SKM-1 treated with dmso at 0.1 percent for 144 hours (cell line): ENCODE measurements at regions not wholly inside any gene's neighbourhood (a gene's known extent, or its start where the extent isn't known, plus 50 kb on each side); places are given as distances from the start of the nearest gene placed in this dataset.

Source experiments
- DNase-seq: peaks from one replicate; lab custom pipeline; 2025; ENCODE audit not compliant: unreplicated experiment; lab: John Stamatoyannopoulos, UW

DNA sequence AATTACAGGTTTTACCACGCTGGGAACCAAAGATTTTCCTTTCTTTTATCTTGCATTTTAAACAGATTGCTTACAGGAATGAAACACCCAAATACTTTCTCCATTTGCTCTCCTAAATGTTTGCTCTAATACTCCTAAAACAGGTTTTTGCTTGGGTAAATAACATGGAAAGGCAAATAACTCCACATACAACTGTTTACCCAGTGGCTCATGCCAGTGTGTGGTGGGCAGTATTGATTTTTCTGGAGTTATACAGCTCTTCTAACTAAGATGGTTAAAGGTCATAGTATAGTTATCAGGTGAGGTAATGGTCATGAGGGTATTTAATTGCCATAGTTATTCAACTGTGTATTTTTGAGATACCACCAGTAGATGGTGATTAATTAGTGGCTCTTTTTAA is 61.2 kb upstream of the RAB27B start:
- no peak for DNase-seq

DNA sequence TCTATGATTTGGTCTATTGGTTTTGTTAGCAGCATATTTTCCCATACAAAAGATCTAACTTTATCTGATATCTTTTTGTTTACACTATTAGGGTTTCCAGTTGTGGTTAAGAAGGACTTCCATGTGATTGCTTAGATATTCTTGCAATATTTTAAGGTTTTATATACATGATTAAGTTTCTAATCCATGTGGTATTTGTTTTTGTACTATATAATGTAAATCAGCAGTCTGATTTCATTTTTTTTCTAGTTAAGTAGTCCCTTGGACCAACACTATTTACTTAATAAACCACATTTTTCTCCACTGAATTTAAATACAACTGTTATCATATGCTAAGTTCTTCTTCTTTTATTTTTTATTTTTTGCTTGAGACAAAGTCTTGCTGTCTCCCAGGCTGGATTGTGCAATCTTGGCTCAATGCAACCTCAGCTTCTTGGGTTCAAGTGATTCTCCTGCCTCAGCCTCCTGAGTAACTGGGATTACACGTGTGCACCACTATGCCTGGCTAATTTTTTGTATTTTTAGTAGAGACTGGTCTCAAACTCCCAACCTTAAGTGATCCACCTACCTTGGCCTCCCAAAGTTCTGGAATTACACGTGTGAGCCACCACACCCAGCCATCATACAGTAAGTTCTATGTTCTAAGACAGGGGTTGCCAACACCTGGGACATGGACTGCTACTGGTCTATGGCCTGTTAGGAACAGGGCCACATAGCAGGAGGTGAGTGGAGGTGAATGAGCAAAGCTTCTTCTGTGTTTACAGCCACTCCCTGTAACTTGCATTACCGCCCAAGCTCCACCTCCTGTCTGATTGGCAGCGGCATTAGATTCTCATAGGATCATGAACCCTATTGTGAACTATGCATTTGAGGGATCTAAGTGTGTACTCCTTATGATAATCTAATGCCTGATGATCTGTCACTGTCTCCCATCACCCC is 58.5 kb upstream of the RAB27B start:
- DNase-seq = no peak

DNA sequence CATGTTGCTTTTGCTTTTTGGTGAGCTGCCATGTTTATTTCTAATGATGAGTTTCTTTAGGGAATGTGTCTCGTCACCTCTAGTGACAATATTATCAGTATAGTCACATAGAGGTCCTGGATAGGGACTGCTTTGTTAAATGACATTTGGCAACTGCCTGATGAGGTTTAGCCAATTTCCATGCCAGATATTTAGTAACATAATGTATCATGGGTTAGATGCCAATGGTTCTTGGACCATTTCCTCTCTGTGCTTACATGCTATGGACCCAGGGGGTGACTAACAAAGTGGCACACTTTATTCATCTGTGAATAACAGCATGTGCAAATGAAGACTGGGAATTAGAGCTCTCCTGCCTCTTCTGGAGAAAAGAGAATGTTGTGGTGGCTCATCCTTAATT is 56.2 kb upstream of the RAB27B start:
- DNase-seq = no peak

DNA sequence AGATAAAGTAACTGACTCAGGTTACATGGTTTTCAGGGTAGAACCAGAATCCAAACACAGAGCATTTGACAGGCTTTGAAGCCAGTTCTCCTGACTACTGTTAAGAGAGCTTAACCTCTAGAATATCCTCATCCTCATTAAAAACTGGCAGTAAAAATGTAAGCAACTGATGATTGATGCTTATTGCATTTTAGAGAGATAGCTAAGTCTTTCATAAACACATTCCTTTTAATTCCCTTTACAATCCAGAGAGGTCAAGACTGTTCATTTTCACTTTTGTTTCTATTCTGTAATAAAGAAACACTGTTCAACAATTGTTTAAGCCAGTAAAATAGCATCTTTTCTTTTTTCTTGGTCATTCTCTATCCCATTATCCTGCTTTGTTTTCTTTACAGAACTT is 53.9 kb upstream of the RAB27B start:
- no peak for DNase-seq

DNA sequence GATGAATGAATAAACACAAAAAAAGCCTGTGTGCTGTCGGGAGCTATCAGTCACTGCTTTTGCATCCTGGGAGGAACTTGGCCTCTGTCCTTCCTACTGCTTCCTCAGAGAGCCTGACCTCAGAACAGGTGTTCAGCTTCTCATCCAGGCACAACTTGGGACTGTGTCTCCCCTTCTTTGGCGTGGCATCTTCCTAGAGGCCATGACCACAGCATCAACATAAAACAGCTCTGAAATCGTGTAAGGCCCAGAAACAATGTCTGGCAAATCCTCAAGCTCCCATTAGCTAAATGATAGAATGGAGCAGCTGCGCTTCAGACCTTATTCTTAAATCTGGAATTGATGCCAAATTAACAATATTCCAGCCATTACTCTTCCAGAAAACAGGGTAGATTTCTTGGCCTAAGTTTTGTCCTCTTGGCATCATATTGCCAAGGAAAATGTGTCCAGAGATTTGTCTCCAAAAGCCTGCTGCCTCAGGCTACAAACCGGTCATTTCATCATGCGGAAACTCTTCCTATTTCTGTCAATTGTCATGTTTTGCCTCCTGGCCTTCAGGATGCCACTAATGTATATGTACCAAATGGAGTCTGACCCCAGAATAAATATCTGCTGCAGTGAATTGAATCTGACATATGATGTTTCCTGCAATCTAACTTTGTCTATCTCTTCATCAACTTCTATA is 53.2 kb upstream of the RAB27B start:
- no peak for DNase-seq

DNA sequence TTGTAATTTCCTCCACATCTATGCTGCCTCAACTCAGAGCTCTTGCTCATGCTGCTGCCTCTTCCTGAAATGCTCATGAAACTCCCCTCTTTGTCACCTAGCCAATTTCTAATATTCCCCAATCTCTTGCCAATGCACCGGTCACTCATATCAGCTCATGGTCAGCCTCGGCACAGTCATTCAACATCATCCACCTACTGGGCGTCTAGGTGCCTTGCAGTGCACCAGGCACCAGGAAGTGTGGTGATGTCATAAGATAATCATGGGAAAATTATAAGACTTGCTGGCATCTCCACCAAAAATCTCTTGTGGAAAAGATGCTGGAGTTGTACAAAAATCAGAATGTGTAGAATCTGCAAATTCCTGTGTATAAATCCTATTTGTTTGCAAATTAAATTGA is 52.6 kb upstream of the RAB27B start:
- DNase-seq = no peak

DNA sequence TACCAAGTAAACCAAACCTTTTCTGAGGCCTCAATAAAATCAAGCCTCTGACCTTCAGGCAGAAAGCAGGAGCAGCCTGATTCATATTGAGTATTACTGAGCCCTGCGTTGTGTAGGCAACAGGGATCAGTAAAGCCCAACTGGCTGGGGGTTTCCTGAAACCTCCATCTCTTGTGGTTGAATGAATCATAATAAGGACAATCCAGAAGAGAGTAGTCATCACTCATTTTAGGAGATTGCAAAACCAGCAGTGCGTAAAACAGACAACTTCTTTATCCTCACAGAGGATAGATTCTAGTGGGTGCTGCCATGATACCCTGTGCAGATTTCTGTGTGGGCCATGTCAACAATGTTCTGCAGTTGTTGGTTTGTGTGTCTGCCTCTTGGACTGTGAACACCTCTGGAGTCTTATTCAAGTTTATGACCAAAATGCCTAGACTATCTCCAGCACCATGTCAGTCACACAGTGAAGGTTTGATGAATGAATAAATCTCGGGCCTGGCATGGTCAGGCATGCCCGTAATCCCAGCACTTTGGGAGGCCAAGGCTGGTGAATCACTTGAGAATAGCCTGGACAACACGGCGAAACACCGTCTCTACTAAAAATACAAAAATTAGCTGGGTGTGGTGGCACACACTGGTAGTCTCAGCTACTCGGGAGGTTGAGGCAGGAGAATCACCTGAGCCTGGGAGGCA is 51.8 kb upstream of the RAB27B start:
- DNase-seq = peak; percentile 15

DNA sequence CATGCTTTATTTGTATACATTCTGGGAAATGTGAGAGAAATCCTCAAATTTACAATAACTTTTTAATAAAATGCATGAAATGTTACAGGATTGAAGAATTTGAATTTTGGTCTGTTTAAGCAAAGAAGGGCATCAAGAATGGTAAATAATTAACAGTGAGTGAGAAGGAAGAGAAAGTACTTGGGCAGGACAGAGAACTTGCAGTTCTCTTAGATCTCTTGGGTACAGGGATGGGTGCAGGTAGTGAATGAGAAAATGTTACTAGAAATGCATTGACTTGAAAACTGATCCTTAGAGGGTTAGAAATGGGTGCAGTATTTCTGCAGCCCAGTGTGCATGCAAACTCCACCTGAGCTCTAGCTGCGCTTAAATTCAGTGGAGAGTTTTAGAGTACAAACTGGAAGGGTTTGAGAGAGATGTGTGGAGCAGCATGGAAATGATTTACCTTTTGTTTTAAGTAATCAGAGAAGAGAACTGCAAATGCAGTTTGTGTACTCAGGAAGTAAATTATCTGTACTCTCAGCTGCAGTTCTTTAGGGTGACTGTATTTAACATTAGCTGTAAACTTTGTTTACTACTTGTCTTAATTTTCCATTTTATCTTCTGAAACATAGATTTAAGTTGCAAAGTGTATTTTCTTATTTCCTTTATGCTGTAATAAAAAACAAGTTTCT is 51.0 kb upstream of the RAB27B start:
- no peak for DNase-seq

DNA sequence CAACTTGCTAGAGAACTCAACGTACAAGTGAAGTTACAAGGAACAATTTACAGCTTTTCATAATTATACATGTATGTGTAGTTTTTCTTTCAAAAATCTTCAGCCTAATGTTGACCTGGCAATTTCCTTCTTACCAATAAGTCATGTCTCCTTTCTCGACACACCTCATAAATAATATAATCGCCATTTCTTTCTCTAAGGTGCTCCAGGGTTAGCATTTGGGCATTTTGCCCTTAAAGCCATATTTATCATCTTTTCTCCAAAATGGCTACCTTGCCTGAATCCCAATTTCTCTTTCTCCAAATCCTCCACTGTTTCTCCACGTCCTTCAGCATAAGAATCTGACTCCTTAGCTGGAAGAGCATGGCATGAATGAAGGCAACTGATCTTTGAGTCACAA is 50.3 kb upstream of the RAB27B start:
- DNase-seq = no peak
